GM21360 (cell line): ENCODE measurements at regions not wholly inside any gene's neighbourhood (a gene's known extent, or its start where the extent isn't known, plus 50 kb on each side); places are given as distances from the start of the nearest gene placed in this dataset.
A peak's percentile ranks its signal among the peaks of the same experiment; 100 is the strongest.

Experiments used
- ATAC-seq: cut with Tn5 transposase; IDR thresholded peaks from one replicate; pipeline ENCODE4 v1.9.1; 2021; ENCODE audit warnings: mild to moderate bottlenecking, moderate library complexity; ENCODE audit not compliant: unreplicated experiment

GRCh38 chr17:5784791-5785190 is 200.5 kb upstream of the NLRP1 start:
- ATAC-seq = no peak

- ATAC-seq = no peak
Observed at GRCh38 chr17:5785338-5785737, 201.0 kb upstream of the NLRP1 start.

- peak; percentile 55 for ATAC-seq
Observed at GRCh38 chr17:5785867-5786509, 201.7 kb upstream of the NLRP1 start.

GRCh38 chr17:5786510-5786875 is 202.2 kb upstream of the NLRP1 start:
- no peak for ATAC-seq

GRCh38 chr17:5788266-5788900 is 204.1 kb upstream of the NLRP1 start:
- ATAC-seq = no peak

- ATAC-seq = no peak
Observed at GRCh38 chr17:5789528-5789927, 205.2 kb upstream of the NLRP1 start.

GRCh38 chr17:5793157-5793556 is 208.8 kb upstream of the NLRP1 start:
- ATAC-seq = no peak

- ATAC-seq = no peak
Observed at GRCh38 chr17:5793899-5794298, 209.6 kb upstream of the NLRP1 start.

- no peak for ATAC-seq
Observed at GRCh38 chr17:5794385-5794784, 210.1 kb upstream of the NLRP1 start.

- ATAC-seq = no peak
Observed at GRCh38 chr17:5794881-5795506, 210.7 kb upstream of the NLRP1 start.

GRCh38 chr17:5797447-5798050 is 213.2 kb upstream of the NLRP1 start:
- ATAC-seq = no peak

GRCh38 chr17:5798094-5798493 is 213.8 kb upstream of the NLRP1 start:
- no peak for ATAC-seq

GRCh38 chr17:5800131-5800530 is 215.8 kb upstream of the NLRP1 start:
- ATAC-seq = no peak

- ATAC-seq = no peak
Observed at GRCh38 chr17:5800646-5801045, 216.3 kb upstream of the NLRP1 start.

- no peak for ATAC-seq
Observed at GRCh38 chr17:5804251-5804650, 219.9 kb upstream of the NLRP1 start.

GRCh38 chr17:5809056-5809455 is 224.7 kb upstream of the NLRP1 start:
- ATAC-seq = no peak

- no peak for ATAC-seq
Observed at GRCh38 chr17:5809580-5810188, 225.4 kb upstream of the NLRP1 start.

GRCh38 chr17:5812590-5812989 is 228.3 kb upstream of the NLRP1 start:
- ATAC-seq = no peak

GRCh38 chr17:5813357-5813756 is 229.0 kb upstream of the NLRP1 start:
- ATAC-seq = no peak

GRCh38 chr17:5815396-5815795 is 231.1 kb upstream of the NLRP1 start:
- ATAC-seq = no peak

- ATAC-seq = no peak
Observed at GRCh38 chr17:5816491-5817070, 232.3 kb upstream of the NLRP1 start.
